SK-N-SH (cell line): ENCODE measurements at regions not wholly inside any gene's neighbourhood (a gene's known extent, or its start where the extent isn't known, plus 50 kb on each side); places are given as distances from the start of the nearest gene placed in this dataset.

Experiments used
- CTCF ChIA-PET: fragments of 300-600, 350-600 bp; formaldehyde crosslinking; extraction: SDS; loops from one replicate; lab custom pipeline; 2021; lab: Yijun Ruan, JAX
- POLR2A ChIA-PET: fragments of 350-600 bp; sonication (Branson Sonifier 250); formaldehyde crosslinking; extraction: SDS; loops from one replicate; lab custom pipeline; 2020; ENCODE audit warnings: antibody characterized with exemption, inconsistent platforms; lab: Yijun Ruan, JAX
- DNase-seq: peaks from one replicate; pipeline ENCODE4 v3.0.0; 2012
- H2AFZ ChIP-seq: fragments of 200-600 bp; sonication (generic); 2 replicates; pipeline ENCODE4 v1.8.1; 2016; ENCODE audit warnings: antibody characterized with exemption, mild to moderate bottlenecking, low read depth
- H3F3A ChIP-seq: fragments of 200-600 bp; sonication (generic); replicated peaks from 2 replicates; pipeline ENCODE3; 2016; ENCODE audit warnings: antibody characterized with exemption, mild to moderate bottlenecking; ENCODE audit not compliant: insufficient read depth
- H3K27ac ChIP-seq, 2 experiments: fragments of 200-500 bp in 1 of 2; fragments of 200-600 bp in 1 of 2; sonication (Bioruptor generic) in 1 of 2; sonication (generic), shearing (Covaris generic) in 1 of 2; 2 replicates each; pipeline versions ENCODE4 v1.5.1 to v1.6.1; 2014 to 2016; ENCODE audit warnings: low read depth in 2 of 2, inconsistent platforms in 1 of 2, low read length in 1 of 2, mild to moderate bottlenecking in 1 of 2, mixed read lengths in 1 of 2
- H3K27me3 ChIP-seq: fragments of 200-600 bp; sonication (generic), shearing (Covaris generic); 2 replicates; pipeline ENCODE4 v1.6.1; 2016; ENCODE audit warnings: mixed run types; ENCODE audit not compliant: insufficient read depth
- H3K36me3 ChIP-seq, 2 experiments: fragments of 200-500 bp in 1 of 2; fragments of 200-600 bp in 1 of 2; sonication (Bioruptor generic) in 1 of 2; sonication (generic) in 1 of 2; replicated peaks in 1 of 2; 2 replicates each; pipeline versions ENCODE3 to v1.5.1; 2014 to 2016; ENCODE audit warnings: low read length in 1 of 2, mild to moderate bottlenecking in 1 of 2; ENCODE audit not compliant: insufficient read depth in 2 of 2, control insufficient read depth in 1 of 2
- H3K4me1 ChIP-seq, 2 experiments: fragments of 200-500 bp in 1 of 2; fragments of 200-600 bp in 1 of 2; sonication (Bioruptor generic) in 1 of 2; sonication (generic), shearing (Covaris generic) in 1 of 2; 2 replicates each; pipeline versions ENCODE4 v1.5.1 to v1.6.1; 2014 to 2016; ENCODE audit warnings: low read depth in 1 of 2, low read length in 1 of 2, mixed run types in 1 of 2; ENCODE audit not compliant: insufficient read depth in 2 of 2, control insufficient read depth in 1 of 2
- H3K4me2 ChIP-seq: fragments of 200-600 bp; sonication (generic), shearing (Covaris generic); 2 replicates; pipeline ENCODE4 v1.6.1; 2017; ENCODE audit warnings: mixed run types
- H3K4me3 ChIP-seq, 2 experiments: fragments of 200-500 bp in 1 of 2; fragments of 200-600 bp in 1 of 2; sonication (Bioruptor generic) in 1 of 2; sonication (generic), shearing (Covaris generic) in 1 of 2; 2 replicates each; pipeline versions ENCODE4 v1.5.1 to v1.8.1; 2014 to 2016; ENCODE audit warnings: low read depth in 2 of 2, inconsistent platforms in 1 of 2, low read length in 1 of 2, mild to moderate bottlenecking in 1 of 2, mixed read lengths in 1 of 2, moderate library complexity in 1 of 2
- H3K79me2 ChIP-seq: fragments of 200-600 bp; sonication (generic); 2 replicates; pipeline ENCODE4 v1.8.1; 2017; ENCODE audit warnings: mild to moderate bottlenecking; ENCODE audit not compliant: insufficient read depth
- H3K9ac ChIP-seq: fragments of 200-600 bp; sonication (generic); 2 replicates; pipeline ENCODE4 v1.6.1; 2017; ENCODE audit warnings: mixed run types
- H3K9me2 ChIP-seq: fragments of 200-600 bp; sonication (generic); 2 replicates; pipeline ENCODE4 v1.6.1; 2017; ENCODE audit warnings: mixed run types
- H3K9me3 ChIP-seq: fragments of 200-600 bp; sonication (generic); 2 replicates; pipeline ENCODE4 v1.6.1; 2017; ENCODE audit warnings: mixed run types, mild to moderate bottlenecking, moderate library complexity
- H4K20me1 ChIP-seq: fragments of 200-600 bp; sonication (generic); 2 replicates; pipeline ENCODE4 v1.6.1; 2017; ENCODE audit warnings: mild to moderate bottlenecking, mixed run types; ENCODE audit not compliant: insufficient read depth
- CHD2 ChIP-seq: fragments of 150-350 bp; IDR thresholded peaks from 2 replicates; pipeline ENCODE4 v1.6.1; 2018; ENCODE audit warnings: low read length; ENCODE audit not compliant: partially characterized antibody
- ELF1 ChIP-seq: IDR thresholded peaks from 2 replicates; pipeline ENCODE4 v1.4.0; 2012
- FOSL2 ChIP-seq: IDR thresholded peaks from 2 replicates; pipeline ENCODE4 v1.4.0; 2012; ENCODE audit warnings: low read depth, mild to moderate bottlenecking, moderate library complexity, borderline replicate concordance
- FOXM1 ChIP-seq: IDR thresholded peaks from 2 replicates; pipeline ENCODE4 v1.4.0; 2012; ENCODE audit warnings: low read depth, mild to moderate bottlenecking
- GATA2 ChIP-seq: sonication (generic); formaldehyde crosslinking; IDR thresholded peaks from 2 replicates; pipeline ENCODE4 v1.5.0; 2020; ENCODE audit warnings: mild to moderate bottlenecking, missing genetic modification reagents
- NFIC ChIP-seq: IDR thresholded peaks from 2 replicates; pipeline ENCODE4 v1.4.0; 2012; ENCODE audit warnings: borderline replicate concordance
- NRF1 ChIP-seq: IDR thresholded peaks from 2 replicates; pipeline ENCODE4 v1.6.1; 2012; ENCODE audit warnings: low read depth, mild to moderate bottlenecking, low read length
- POLR2AphosphoS5 ChIP-seq: IDR thresholded peaks from 2 replicates; pipeline ENCODE4 v1.6.1; 2012; ENCODE audit warnings: low read depth, low read length
- RAD21 ChIP-seq: IDR thresholded peaks from 2 replicates; pipeline ENCODE4 v1.6.1; 2012; ENCODE audit warnings: mild to moderate bottlenecking, low read length
- SMC3 ChIP-seq: IDR thresholded peaks from 2 replicates; pipeline ENCODE4 v1.6.1; 2012; ENCODE audit warnings: low read depth, low read length, improper control_type of control experiment
- TAF1 ChIP-seq: IDR thresholded peaks from 2 replicates; pipeline ENCODE4 v1.6.1; 2012; ENCODE audit warnings: low read depth, mild to moderate bottlenecking, low read length, moderate library complexity, borderline replicate concordance
- WGBS: methylation state at CpG from one replicate; pipeline ENCODE4 v1.1.6; 2017; ENCODE audit warnings: low lambda C conversion rate; 5-methylcytosine and 5-hydroxymethylcytosine counted together
- TF ChIP-seq, protein P1 (sequence below): fragments of 150-350 bp; IDR thresholded peaks from 2 replicates; pipeline ENCODE4 v1.6.1; 2017; ENCODE audit warnings: antibody characterized with exemption, low read length, low read depth, borderline replicate concordance
- TF ChIP-seq, protein P2 (sequence below): IDR thresholded peaks from 2 replicates; pipeline ENCODE4 v1.4.0; 2012; ENCODE audit warnings: low read depth
- TF ChIP-seq, protein P3 (sequence below): fragments of 200-600 bp; sonication (generic); IDR thresholded peaks from 2 replicates; pipeline ENCODE4 v1.6.1; 2017; ENCODE audit warnings: antibody characterized with exemption, mild to moderate bottlenecking, moderate library complexity
- TF ChIP-seq, protein P4 (sequence below): fragments of 150-350 bp; IDR thresholded peaks from 2 replicates; pipeline ENCODE4 v1.6.1; 2016; ENCODE audit warnings: mild to moderate bottlenecking, low read depth, low read length

DNA sequence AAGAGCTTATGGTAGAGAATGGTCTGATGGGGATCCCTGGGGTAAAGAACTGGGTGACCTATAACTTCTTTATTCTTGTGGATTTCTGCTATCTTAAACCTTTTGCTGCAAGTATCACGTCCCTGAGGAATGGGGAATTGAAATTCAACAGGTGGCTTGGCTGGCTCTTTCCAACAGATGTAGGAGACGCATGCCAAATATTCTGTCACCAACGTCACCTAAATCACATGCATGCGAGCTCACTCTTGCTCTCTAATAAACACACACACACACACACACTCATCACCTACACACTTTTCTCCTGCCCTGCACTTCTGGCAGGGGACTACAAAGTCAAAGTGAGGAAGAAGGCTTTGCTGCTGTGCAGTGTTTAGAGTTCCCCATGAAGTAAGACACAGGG, 145.8 kb upstream of the NECTIN3 start:
- Histone ChIP-seq H2AFZ (no peak overlapping the region), H3F3A (no peaks in the 10 kb centered on the region), H3K9me2 (no peaks in the 10 kb centered on the region), H3K4me2 (no peak overlapping the region), H3K79me2 (no peaks in the 10 kb centered on the region), H3K9ac (no peak overlapping the region), H4K20me1 (no peaks in the 10 kb centered on the region), H3K4me1 (no peaks in the 10 kb centered on the region), H3K27me3 (no peaks in the 10 kb centered on the region), H3K9me3 (no peaks in the 10 kb centered on the region), H3K27ac (no peak overlapping the region), H3K4me3 (no peak overlapping the region), H3K36me3 (no peaks in the 10 kb centered on the region)
- ChIA-PET POLR2A (no interaction called here), CTCF (interaction anchor here (1.2 kb wide), 1 partner anchor 48 kb away, joined by 3 read pairs; no protein-coding TSS in a partner anchor)
- WGBS = 71% methylated on average over 4 of the region's 4 CpGs
- DNase-seq = no peak
- TF ChIP-seq, protein P1, sequence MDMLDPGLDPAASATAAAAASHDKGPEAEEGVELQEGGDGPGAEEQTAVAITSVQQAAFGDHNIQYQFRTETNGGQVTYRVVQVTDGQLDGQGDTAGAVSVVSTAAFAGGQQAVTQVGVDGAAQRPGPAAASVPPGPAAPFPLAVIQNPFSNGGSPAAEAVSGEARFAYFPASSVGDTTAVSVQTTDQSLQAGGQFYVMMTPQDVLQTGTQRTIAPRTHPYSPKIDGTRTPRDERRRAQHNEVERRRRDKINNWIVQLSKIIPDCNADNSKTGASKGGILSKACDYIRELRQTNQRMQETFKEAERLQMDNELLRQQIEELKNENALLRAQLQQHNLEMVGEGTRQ = no peak
- TF ChIP-seq TAF1 (no peak), FOSL2 (no peak), CHD2 (no peak), POLR2AphosphoS5 (no peak), SMC3 (no peak), NRF1 (no peak), RAD21 (no peak)
- TF ChIP-seq, protein P2, sequence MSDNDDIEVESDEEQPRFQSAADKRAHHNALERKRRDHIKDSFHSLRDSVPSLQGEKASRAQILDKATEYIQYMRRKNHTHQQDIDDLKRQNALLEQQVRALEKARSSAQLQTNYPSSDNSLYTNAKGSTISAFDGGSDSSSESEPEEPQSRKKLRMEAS = no peak
- TF ChIP-seq, protein P3, sequence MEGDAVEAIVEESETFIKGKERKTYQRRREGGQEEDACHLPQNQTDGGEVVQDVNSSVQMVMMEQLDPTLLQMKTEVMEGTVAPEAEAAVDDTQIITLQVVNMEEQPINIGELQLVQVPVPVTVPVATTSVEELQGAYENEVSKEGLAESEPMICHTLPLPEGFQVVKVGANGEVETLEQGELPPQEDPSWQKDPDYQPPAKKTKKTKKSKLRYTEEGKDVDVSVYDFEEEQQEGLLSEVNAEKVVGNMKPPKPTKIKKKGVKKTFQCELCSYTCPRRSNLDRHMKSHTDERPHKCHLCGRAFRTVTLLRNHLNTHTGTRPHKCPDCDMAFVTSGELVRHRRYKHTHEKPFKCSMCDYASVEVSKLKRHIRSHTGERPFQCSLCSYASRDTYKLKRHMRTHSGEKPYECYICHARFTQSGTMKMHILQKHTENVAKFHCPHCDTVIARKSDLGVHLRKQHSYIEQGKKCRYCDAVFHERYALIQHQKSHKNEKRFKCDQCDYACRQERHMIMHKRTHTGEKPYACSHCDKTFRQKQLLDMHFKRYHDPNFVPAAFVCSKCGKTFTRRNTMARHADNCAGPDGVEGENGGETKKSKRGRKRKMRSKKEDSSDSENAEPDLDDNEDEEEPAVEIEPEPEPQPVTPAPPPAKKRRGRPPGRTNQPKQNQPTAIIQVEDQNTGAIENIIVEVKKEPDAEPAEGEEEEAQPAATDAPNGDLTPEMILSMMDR = no peak
- TF ChIP-seq, protein P4, sequence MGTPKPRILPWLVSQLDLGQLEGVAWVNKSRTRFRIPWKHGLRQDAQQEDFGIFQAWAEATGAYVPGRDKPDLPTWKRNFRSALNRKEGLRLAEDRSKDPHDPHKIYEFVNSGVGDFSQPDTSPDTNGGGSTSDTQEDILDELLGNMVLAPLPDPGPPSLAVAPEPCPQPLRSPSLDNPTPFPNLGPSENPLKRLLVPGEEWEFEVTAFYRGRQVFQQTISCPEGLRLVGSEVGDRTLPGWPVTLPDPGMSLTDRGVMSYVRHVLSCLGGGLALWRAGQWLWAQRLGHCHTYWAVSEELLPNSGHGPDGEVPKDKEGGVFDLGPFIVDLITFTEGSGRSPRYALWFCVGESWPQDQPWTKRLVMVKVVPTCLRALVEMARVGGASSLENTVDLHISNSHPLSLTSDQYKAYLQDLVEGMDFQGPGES = no peak

DNA sequence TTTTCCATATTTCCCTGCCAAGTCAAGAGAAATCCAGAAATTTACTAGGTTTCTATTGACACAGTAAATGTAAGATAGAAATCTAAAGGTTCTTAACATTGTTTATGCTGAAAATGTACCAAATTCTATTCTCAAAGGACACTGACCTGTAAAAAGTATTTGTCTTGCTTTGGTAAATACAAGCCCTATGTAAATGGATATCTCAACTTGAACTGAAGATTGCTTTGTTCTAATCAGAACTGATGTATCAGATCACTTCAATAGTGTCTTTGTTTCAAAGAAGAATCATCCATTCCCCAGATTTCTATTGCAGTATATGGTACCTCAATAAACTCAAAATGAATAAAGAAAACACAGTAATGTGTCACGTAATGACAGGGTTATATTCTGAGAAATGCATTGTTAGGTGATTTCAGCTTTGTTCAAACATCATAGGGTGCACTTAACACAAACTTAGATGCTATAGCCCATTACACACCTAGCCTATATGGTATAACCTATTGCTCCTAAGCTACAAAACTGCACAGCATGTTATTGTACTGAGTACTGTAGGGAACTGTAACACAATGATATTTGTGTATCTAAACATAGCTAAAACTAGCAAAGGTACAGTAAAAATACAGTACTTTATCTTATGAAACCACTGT, 143.5 kb upstream of the NECTIN3 start:
- no peak overlapping the region for H3K9ac ChIP-seq
- DNase-seq = no peak
- H3K27ac ChIP-seq = no peak overlapping the region
- no peaks in the 10 kb centered on the region for H3K9me3 ChIP-seq
- no peaks in the 10 kb centered on the region for H3K79me2 ChIP-seq
- TF ChIP-seq NFIC (no peak), ELF1 (no peak), GATA2 (CRISPR knock-in tag) (no peak), FOXM1 (no peak)
- TF ChIP-seq, protein P4 = no peak
- no peaks in the 10 kb centered on the region for H3K36me3 ChIP-seq
- no peak overlapping the region for H3K4me3 ChIP-seq
- no peaks in the 10 kb centered on the region for H3F3A ChIP-seq
- H3K4me1 ChIP-seq = no peaks in the 10 kb centered on the region; a peak in 2 of 4 replicates
- no peak overlapping the region for H2AFZ ChIP-seq
- ChIA-PET CTCF (no interaction called here), POLR2A (no interaction called here)
- no peaks in the 10 kb centered on the region for H3K9me2 ChIP-seq
- no peaks in the 10 kb centered on the region for H3K27me3 ChIP-seq
- no peaks in the 10 kb centered on the region for H4K20me1 ChIP-seq
- WGBS = 86% methylated on average over 1 of the region's 1 CpG
- H3K4me2 ChIP-seq = no peak overlapping the region
